CD4-positive, alpha-beta T cell treated with Interleukin-17A for 1 hour (primary cell): ENCODE measurements at regions not wholly inside any gene's neighbourhood (a gene's known extent, or its start where the extent isn't known, plus 50 kb on each side); places are given as distances from the start of the nearest gene placed in this dataset.

Experiments
- DNase-seq: peaks from one replicate; pipeline ENCODE4 v3.0.0-alpha.2; 2020

- no peak for DNase-seq
Measured at GRCh38 chr3:111314181-111314873, 227.7 kb upstream of the CD96 start.

GRCh38 chr3:111314898-111315297 lies 227.1 kb upstream of the CD96 start:
- no peak for DNase-seq

GRCh38 chr3:111315930-111316587 lies 225.9 kb upstream of the CD96 start:
- DNase-seq = no peak

- DNase-seq = no peak
Measured at GRCh38 chr3:111318289-111318688, 223.7 kb upstream of the CD96 start.

GRCh38 chr3:111319598-111319997 lies 222.4 kb upstream of the CD96 start:
- no peak for DNase-seq

GRCh38 chr3:111321786-111322185 lies 220.2 kb upstream of the CD96 start:
- DNase-seq = no peak

GRCh38 chr3:111323019-111323418 lies 219.0 kb upstream of the CD96 start:
- DNase-seq = no peak

- peak; percentile 27 for DNase-seq
Measured at GRCh38 chr3:111324151-111324550, 217.8 kb upstream of the CD96 start.

- DNase-seq = no peak
Measured at GRCh38 chr3:111324645-111325044, 217.4 kb upstream of the CD96 start.

- DNase-seq = no peak
Measured at GRCh38 chr3:111325160-111325718, 216.8 kb upstream of the CD96 start.

GRCh38 chr3:111326144-111326995 lies 215.6 kb upstream of the CD96 start:
- no peak for DNase-seq

GRCh38 chr3:111331306-111331705 lies 210.7 kb upstream of the CD96 start:
- DNase-seq = no peak

- DNase-seq = no peak
Measured at GRCh38 chr3:111331912-111332311, 210.1 kb upstream of the CD96 start.

GRCh38 chr3:111332488-111333080 lies 209.4 kb upstream of the CD96 start:
- no peak for DNase-seq

GRCh38 chr3:111333642-111334041 lies 208.4 kb upstream of the CD96 start:
- no peak for DNase-seq

GRCh38 chr3:111335512-111336303 lies 206.3 kb upstream of the CD96 start:
- no peak for DNase-seq

GRCh38 chr3:111336511-111336910 lies 205.5 kb upstream of the CD96 start:
- no peak for DNase-seq

- peak; percentile 58 for DNase-seq
Measured at GRCh38 chr3:111338059-111338698, 203.8 kb upstream of the CD96 start.

- no peak for DNase-seq
Measured at GRCh38 chr3:111339017-111339416, 203.0 kb upstream of the CD96 start.

- DNase-seq = no peak
Measured at GRCh38 chr3:111351334-111351733, 190.7 kb upstream of the CD96 start.

- DNase-seq = no peak
Measured at GRCh38 chr3:111352585-111352984, 189.4 kb upstream of the CD96 start.
